Neural cell (in vitro differentiated cells): ENCODE measurements at regions not wholly inside any gene's neighbourhood (a gene's known extent, or its start where the extent isn't known, plus 50 kb on each side); places are given as distances from the start of the nearest gene placed in this dataset.

ENCODE experiments used
- H2AFZ ChIP-seq: fragments of 200-600, 300-800 bp; sonication (generic), shearing (Covaris generic); 2 replicates; pipeline ENCODE4 v1.6.0; 2014; ENCODE audit warnings: low read depth, mild to moderate bottlenecking, antibody characterized with exemption, low read length, moderate library complexity
- H3F3A ChIP-seq: fragments of 200-600 bp; shearing (Covaris generic); 2 replicates; pipeline ENCODE4 v1.6.1; 2016; ENCODE audit warnings: mild to moderate bottlenecking, moderate library complexity, mixed read lengths, antibody characterized with exemption, low read length; ENCODE audit not compliant: insufficient read depth, poor library complexity, severe bottlenecking
- H3K27ac ChIP-seq: fragments of 200-600, 300-800 bp; sonication (generic), shearing (Covaris generic); 2 replicates; pipeline ENCODE4 v1.5.1; 2014; ENCODE audit warnings: mild to moderate bottlenecking, low read length, moderate library complexity
- H3K27me3 ChIP-seq: fragments of 300-800, 200-600 bp; sonication (generic), shearing (Covaris generic); 2 replicates; pipeline ENCODE4 v1.6.0; 2014; ENCODE audit warnings: mild to moderate bottlenecking, low read depth, low read length, moderate library complexity; ENCODE audit not compliant: insufficient read depth
- H3K36me3 ChIP-seq: fragments of 300-800, 200-600 bp; sonication (generic), shearing (Covaris generic); 2 replicates; pipeline ENCODE4 v1.5.1; 2014; ENCODE audit warnings: mild to moderate bottlenecking, antibody characterized with exemption, low read length, moderate library complexity; ENCODE audit not compliant: insufficient read depth
- H3K4me2 ChIP-seq: fragments of 300-800, 200-600 bp; sonication (generic), shearing (Covaris generic); 2 replicates; pipeline ENCODE4 v1.6.0; 2014; ENCODE audit warnings: mild to moderate bottlenecking, low read length
- H3K4me3 ChIP-seq: fragments of 300-800, 200-600 bp; sonication (generic), shearing (Covaris generic); 2 replicates; pipeline ENCODE4 v1.5.1; 2014; ENCODE audit warnings: mild to moderate bottlenecking, low read length, moderate library complexity
- H3K79me2 ChIP-seq: fragments of 200-600 bp; shearing (Covaris generic); replicated peaks from 2 replicates; pipeline ENCODE4 v1.6.0; 2014; ENCODE audit warnings: mild to moderate bottlenecking, low read length, moderate library complexity; ENCODE audit not compliant: insufficient read depth
- H3K9ac ChIP-seq: fragments of 300-800, 200-600 bp; sonication (generic), shearing (Covaris generic); 2 replicates; pipeline ENCODE4 v1.6.1; 2016; ENCODE audit warnings: mild to moderate bottlenecking, low read length, mixed read lengths
- H3K9me2 ChIP-seq: fragments of 200-600 bp; shearing (Covaris generic); 2 replicates; pipeline ENCODE4 v1.6.1; 2016; ENCODE audit warnings: mild to moderate bottlenecking, low read length, mixed read lengths; ENCODE audit not compliant: insufficient read depth
- H3K9me3 ChIP-seq: fragments of 200-600, 300-800 bp; sonication (generic), shearing (Covaris generic); 2 replicates; pipeline ENCODE4 v1.6.1; 2016; ENCODE audit warnings: mild to moderate bottlenecking, mixed run types, low read length, moderate library complexity, mixed read lengths
- H4K20me1 ChIP-seq: fragments of 200-600 bp; shearing (Covaris generic); 2 replicates; pipeline ENCODE4 v1.6.1; 2016; ENCODE audit warnings: mild to moderate bottlenecking, mixed run types; ENCODE audit not compliant: insufficient read depth
- CTCF ChIP-seq: fragments of 450-650 bp; IDR thresholded peaks from 2 replicates; pipeline ENCODE4 v1.5.1; 2014; ENCODE audit warnings: antibody characterized with exemption, mild to moderate bottlenecking, moderate library complexity; ENCODE audit not compliant: poor library complexity, severe bottlenecking
- EP300 ChIP-seq: fragments of 450-650 bp; conservative IDR thresholded peaks from 2 replicates; pipeline ENCODE4 v1.6.1; 2014; ENCODE audit warnings: antibody characterized with exemption, mild to moderate bottlenecking, moderate library complexity; ENCODE audit not compliant: poor library complexity, severe bottlenecking
- EZH2 ChIP-seq: fragments of 200-600, 300-800 bp; shearing (Covaris generic), sonication (generic); IDR thresholded peaks from 2 replicates; pipeline ENCODE4 v1.6.1; 2014; ENCODE audit warnings: antibody characterized with exemption, low read length, borderline replicate concordance, mild to moderate bottlenecking; ENCODE audit not compliant: insufficient read depth, poor library complexity, severe bottlenecking
- POLR2AphosphoS5 ChIP-seq: IDR thresholded peaks from 2 replicates; pipeline ENCODE4 v1.6.1; 2012
- REST ChIP-seq: IDR thresholded peaks from 2 replicates; pipeline ENCODE4 v1.6.1; 2012; ENCODE audit warnings: borderline replicate concordance
- SMC3 ChIP-seq: fragments of 450-650 bp; conservative IDR thresholded peaks from 2 replicates; pipeline ENCODE4 v1.6.1; 2014; ENCODE audit warnings: antibody characterized with exemption, mild to moderate bottlenecking, moderate library complexity; ENCODE audit not compliant: poor library complexity
- TAF1 ChIP-seq: IDR thresholded peaks from 2 replicates; pipeline ENCODE4 v1.6.1; 2012; ENCODE audit warnings: low read depth

GRCh38 chr18:59758106-59758505 lies 60.9 kb upstream of the CCBE1 start:
- no peak for TF ChIP-seq REST
- no peak for TF ChIP-seq SMC3
- TF ChIP-seq EZH2 = no peak
- no peaks in the 10 kb centered on the region for H3K79me2 ChIP-seq
- H3K9me2 ChIP-seq = no peaks in the 10 kb centered on the region
- no peaks in the 10 kb centered on the region for H4K20me1 ChIP-seq
- no peak overlapping the region for H3K4me3 ChIP-seq
- no peak overlapping the region for H3K27ac ChIP-seq
- H2AFZ ChIP-seq = no peak overlapping the region
- H3F3A ChIP-seq = no peaks in the 10 kb centered on the region
- H3K27me3 ChIP-seq = no peaks in the 10 kb centered on the region
- no peak overlapping the region for H3K9ac ChIP-seq
- H3K36me3 ChIP-seq = no peaks in the 10 kb centered on the region
- H3K9me3 ChIP-seq = no peaks in the 10 kb centered on the region
- no peak overlapping the region for H3K4me2 ChIP-seq

GRCh38 chr18:59752666-59753065 lies 55.4 kb upstream of the CCBE1 start:
- TF ChIP-seq CTCF (no peak), EP300 (no peak), TAF1 (no peak), POLR2AphosphoS5 (no peak), REST (no peak)
- H3K9ac ChIP-seq = no peak overlapping the region
- no peak overlapping the region for H3K4me3 ChIP-seq
- no peaks in the 10 kb centered on the region for H3K9me3 ChIP-seq
- H3F3A ChIP-seq = no peaks in the 10 kb centered on the region
- H3K27me3 ChIP-seq = no peaks in the 10 kb centered on the region
- H3K36me3 ChIP-seq = no peaks in the 10 kb centered on the region
- H3K9me2 ChIP-seq = no peaks in the 10 kb centered on the region
- H4K20me1 ChIP-seq = no peaks in the 10 kb centered on the region
- no peaks in the 10 kb centered on the region for H3K79me2 ChIP-seq
- no peak overlapping the region for H3K27ac ChIP-seq
- H2AFZ ChIP-seq = no peak overlapping the region
- no peak overlapping the region for H3K4me2 ChIP-seq
